T-helper 2 cell treated with Interferon-gamma antibody and Interleukin-4, amounts not matched to agents 100 ng/mL and 5 ng/mL, for 36 hours (primary cell): ENCODE measurements at regions not wholly inside any gene's neighbourhood (a gene's known extent, or its start where the extent isn't known, plus 50 kb on each side); places are given as distances from the start of the nearest gene placed in this dataset.
"Not testable (repeated sequence)": the region's sequence is repeated elsewhere in the genome, so short reads cannot be mapped to it uniquely, and the experiment has no call there.

Experiments used
- intact Hi-C: fragments of 100-400 bp; cut with micrococcal nuclease; formaldehyde crosslinking; loops from one replicate; pipeline ENCODE4 v1.15.1; 2023

DNA sequence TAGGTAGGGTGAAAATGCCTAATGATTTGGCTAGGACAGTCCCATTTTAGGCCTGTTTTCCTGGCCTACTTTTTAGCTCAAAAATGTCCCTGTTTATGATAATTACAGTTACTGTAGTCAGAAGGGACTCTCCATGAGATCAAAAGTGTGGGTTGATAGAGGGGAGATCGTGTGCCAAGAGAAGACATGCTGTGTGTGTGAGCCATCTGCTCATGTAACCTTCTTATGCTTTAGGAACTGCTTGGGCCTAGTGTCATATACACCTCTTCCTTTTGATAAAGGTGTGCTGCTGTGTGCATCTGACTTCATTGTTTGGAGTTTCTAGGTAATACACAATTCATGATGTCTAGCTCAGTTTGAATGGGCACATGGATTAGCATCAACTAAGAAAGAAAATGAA, 786.5 kb downstream of the PDCD6IP start:
- intact Hi-C loops: no loop called here

DNA sequence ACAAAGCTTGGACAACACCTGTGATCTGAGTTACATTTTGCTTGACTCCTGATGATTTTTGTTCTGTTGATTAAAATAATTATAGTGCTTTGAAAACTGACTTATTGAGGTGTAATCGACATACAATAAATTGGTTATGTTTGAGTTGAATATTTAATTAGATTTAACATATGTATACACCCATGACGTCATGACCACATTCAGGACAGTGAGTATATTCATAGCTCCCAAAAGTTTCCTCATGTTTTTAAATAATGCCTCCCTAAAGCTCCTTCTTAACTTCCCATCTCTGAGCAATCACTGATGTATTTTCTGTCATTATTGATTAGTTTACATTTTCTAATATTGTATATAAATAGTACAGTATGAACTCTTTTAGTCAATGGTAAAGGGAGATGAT, 801.2 kb downstream of the PDCD6IP start:
- intact Hi-C loops: no loop called here

GRCh38 chr3:34619990-34620389, 821.6 kb downstream of the PDCD6IP start:
- intact Hi-C loops: no loop called here

DNA sequence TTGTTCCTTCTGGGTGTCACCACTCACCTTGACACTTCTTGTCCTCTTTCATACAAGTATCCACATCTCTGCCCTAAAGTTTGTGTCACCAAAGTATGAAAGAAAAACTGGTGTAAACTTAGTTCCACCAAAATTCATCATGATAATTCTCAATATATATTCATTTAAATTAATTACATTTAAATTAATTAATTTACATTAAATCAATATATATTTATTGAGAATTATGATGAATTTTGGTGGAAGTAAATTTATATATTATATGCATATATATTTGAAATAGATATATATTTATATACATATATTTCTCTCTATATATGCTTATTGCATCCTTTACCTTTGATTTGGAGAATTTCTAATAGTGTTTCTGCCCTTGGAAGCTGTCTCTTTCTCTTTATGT, 828.3 kb downstream of the PDCD6IP start:
- intact Hi-C loops: no loop called here

GRCh38 chr3:34634939-34635338, 836.5 kb downstream of the PDCD6IP start:
- intact Hi-C loops: no loop called here

DNA sequence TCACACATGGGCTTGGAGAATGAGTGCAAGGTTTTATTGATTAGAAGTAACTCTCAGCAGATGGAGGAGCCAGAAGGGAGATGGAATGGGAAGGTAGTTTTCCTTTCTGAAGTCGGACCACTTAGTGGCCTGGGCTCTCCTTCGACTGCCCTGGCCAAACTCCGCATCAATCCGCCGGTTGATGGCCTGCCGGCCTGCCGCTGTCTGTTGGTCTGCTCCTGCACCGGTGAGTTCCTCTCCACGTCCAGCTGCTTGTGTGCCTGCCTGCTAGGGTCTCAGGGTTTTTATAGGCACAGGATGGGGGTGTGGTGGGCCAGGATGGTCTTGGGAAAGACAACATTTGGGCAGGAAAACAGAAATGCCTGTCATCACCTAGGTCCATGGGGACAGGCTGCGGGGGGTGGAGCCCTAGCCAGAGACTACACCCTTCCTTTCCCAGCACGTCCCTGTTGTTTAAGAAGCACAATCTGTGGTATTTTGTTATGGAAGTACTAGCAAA, 837.0 kb downstream of the PDCD6IP start:
- intact Hi-C loops: no loop called here

DNA sequence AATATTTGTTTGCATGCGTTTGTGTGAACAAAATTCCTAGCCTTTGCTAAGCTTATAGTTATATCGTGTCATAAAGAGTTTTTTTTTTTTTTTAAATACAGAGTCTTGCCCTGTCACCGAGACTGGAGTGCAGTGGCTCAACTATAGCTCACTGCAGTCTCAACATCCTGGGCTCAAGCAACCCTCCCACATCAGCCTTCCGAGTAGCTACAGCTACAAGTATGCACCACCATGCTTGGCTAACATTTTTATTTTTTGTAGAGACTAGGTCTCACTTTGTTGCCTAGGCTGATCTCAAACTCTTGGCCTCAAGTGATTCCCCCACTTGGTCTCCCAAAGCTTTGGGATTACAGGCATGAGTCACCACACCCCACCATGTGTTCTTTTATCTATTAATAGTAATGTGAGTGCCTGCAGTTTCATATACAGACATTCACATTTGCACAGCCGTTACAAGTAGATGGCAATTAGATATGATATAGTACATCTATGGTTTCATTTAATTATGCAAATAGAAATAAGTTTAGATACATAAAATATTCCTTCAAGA, 848.6 kb downstream of the PDCD6IP start:
- intact Hi-C loops: no loop called here

DNA sequence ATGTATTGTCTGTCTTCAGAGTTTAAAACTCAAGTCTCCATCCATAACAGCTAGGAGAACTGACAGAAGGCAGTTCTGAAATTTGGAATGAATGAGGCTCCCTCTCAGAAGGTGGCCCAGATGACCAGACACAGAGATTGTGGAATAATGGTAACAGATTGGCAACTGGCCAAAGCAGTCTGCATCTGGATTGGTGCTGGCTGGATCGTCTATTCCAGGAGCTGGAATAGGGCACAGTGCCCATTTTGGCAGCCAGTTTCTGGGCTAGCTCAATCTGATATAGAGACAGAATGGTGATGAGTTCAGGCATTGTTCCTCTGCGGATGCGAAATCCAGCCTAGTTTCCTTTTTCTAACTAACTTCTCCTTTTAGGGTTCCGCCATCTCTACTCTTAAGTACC, 851.7 kb downstream of the PDCD6IP start:
- intact Hi-C loops: no loop called here

DNA sequence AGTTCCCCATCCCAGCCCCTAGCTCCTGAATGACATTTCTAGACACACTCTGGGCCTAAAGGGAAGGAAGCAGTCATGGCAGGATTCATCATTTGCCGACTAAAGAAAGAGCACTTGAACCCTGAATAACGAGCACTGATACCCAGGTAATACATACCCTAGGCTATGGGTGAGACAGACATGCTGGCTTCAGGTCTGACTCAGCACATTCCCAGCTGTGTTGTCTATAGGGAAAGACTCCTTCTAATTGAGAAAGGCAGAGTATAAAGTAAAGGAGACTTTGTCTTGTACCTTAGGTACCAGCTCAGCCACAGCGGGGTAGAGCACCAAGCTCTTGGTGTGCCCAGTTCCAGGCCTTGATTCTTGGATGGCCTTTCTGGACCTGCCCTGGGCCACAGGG, 870.5 kb downstream of the PDCD6IP start:
- intact Hi-C loops: no loop called here

GRCh38 chr3:34669490-34669889, 871.1 kb downstream of the PDCD6IP start:
- intact Hi-C loops: no loop called here

- intact Hi-C loops: no loop called here
Measured at GRCh38 chr3:34675383-34676120, 877.1 kb downstream of the PDCD6IP start.

- intact Hi-C loops: no loop called here
Measured at GRCh38 chr3:34676436-34676835, 878.0 kb downstream of the PDCD6IP start.

DNA sequence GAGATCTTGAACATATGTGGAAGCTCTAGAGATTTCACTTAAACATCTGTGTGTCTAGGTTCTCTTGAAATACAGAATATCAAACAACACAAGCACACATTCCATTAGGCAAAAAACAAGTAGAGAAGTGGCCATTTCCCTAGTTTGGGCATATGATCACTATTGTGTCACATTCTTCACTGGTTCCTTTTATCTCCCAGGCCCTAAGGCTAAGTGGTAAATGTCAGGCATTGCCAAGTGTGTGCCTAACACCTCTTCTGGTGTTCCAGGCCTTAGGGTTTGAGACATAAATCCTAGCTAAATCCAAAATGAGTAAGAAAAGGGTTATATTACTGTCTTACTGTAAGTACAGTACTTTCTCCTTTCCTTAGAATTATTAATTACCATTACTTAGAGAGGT, 880.1 kb downstream of the PDCD6IP start:
- intact Hi-C loops: no loop called here

DNA sequence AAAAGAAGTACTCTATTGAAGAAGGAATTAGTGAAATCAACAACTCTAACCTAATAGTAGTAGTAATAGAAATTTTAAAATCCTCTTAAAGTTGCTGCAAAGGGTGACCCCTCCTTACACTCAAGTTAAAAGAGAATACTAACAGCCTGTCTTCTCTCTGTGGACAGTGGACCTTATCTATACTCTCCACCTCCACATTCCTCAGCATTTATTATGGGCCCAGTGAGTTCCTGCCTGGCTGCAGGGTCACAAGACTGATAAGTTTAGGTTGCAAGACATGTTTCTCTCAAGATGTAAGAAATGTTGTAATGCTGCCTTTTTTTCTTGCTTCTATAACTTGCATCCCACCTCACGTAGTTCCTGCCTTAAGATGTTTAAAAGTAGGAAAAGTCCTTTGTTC, 880.6 kb downstream of the PDCD6IP start:
- intact Hi-C loops: not testable (repeated sequence)

DNA sequence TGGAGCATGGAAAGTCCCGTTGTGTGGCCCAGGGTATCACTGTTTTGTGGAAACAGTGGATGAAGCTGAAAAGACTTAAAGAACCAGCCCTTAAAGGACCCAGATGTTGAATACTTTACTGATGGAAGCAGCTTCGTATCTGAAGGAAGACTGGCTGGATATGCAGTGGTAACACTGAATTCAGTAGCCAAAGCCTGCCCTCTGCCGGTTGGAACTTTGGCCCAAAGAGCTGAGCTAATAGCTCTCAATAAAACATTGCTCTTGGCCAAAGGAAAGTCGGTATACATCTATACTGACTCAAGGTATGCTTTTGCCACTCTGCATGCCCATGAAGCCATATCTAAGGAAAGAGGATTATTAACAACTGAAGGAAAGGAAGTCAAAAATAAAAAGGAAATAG, 885.4 kb downstream of the PDCD6IP start:
- intact Hi-C loops: no loop called here

- intact Hi-C loops: no loop called here
Measured at GRCh38 chr3:34686541-34686940, 888.1 kb downstream of the PDCD6IP start.

GRCh38 chr3:34687671-34688070, 889.2 kb downstream of the PDCD6IP start:
- intact Hi-C loops: no loop called here

DNA sequence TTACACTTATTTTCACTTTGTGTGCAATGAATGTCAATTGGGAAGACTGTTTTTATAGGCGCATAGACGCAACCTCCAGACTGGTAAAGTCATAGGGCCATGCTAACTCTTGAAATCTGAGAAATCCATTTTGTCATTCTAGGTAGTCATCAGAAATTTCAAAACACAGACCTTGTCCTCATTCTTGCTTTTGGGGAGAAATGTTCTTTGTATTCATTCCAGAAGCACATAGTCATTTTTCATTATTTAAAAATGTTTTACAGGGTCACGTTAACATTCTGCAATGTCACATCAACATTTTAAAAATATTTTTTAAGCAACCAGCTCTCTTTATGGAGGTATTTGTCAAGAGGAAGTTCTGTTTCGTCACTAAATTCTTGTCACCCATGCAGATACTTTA, 898.4 kb downstream of the PDCD6IP start:
- intact Hi-C loops: no loop called here

DNA sequence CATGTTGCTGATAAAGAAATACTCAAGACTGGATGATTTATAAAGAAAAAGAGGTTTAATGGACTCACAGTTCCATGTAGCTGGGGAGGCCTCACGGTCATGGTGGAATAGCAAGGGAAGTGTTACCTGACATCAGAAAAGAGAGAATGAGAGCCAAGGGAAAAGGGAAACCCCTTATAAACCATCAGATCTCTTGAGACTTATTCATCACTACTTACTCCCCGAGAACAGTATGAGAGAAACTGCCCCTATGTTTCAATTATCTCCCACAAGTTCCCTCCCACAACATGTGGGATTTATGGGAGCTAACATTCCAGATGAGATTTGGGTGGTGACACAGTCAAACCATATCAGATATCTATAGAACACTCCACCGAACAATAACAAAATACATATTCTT, 904.6 kb downstream of the PDCD6IP start:
- intact Hi-C loops: no loop called here

- intact Hi-C loops: no loop called here
Measured at GRCh38 chr3:34724916-34725499, 914.3 kb upstream of the ARPP21 start.

DNA sequence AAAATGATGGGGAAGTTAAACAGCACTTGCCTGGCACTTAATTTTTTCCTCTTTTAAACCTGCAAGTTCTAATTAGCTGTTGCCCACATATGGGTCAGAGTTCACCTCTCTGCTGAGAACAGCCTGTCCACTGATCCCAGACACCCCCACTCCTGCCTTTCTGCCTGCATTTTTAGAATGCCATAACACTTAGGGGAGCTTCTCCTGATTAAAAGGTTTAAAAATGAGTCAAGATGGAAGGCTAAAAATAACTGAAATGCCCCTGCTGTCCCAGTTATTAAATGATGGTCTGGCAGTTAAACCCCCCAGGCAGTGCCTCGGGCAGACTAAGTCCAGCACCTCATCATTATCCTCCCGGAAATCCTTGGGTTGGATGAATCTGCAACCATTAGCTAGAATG, 913.6 kb upstream of the ARPP21 start:
- intact Hi-C loops: no loop called here

GRCh38 chr3:34727700-34728099, 911.6 kb upstream of the ARPP21 start:
- intact Hi-C loops: no loop called here

DNA sequence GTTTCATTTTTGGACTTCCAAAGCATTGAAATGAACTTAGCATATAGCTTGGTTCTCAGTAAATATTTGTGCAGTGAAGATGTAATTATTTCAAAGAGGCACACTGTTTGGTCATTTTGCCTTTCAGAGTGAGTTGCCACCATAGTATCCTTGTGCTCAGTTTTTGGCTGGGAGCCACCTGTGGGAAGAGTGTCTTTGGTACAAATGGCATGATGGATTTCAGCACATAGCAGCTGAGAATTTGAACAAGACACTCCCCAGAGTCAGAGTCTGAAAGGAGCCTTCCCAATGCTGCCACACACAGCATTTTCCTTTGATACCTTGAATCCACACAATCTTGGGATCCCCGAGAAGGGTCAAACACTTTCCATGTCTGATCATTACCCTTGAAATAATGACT, 897.2 kb upstream of the ARPP21 start:
- intact Hi-C loops: loop anchor here (5.0 kb wide), 1 partner anchor 1165 kb away; no protein-coding TSS in a partner anchor
